Retina (tissue), 1 donor: ENCODE measurements at regions not wholly inside any gene's neighbourhood (a gene's known extent, or its start where the extent isn't known, plus 50 kb on each side); places are given as distances from the start of the nearest gene placed in this dataset.

Source experiments
- DNase-seq: peaks from one replicate; pipeline ENCODE4 v3.0.0-alpha.2; 2016

DNA sequence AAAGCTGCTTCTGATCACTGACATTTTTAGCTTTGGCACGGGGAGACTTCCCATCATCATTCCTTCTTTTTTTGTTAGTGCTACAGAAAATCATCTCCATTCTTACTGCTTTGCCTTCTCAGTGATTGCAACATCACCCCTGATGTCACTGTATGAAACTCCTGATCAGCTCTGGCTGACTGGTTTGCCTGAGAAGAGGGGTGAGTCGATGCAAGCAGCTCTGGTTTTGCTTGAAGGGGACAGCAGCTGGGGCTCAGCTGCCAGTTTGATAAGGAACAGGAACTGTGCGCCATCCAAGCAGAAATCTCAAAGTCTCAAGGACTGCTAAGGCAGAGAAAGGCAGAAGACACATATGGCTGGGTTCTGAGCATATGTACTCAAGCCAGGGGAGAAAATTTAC lies 808.5 kb upstream of the CELF2 start:
- DNase-seq = peak; percentile 66

GRCh38 chr10:10211409-10211808 lies 806.3 kb upstream of the CELF2 start:
- no peak for DNase-seq

DNA sequence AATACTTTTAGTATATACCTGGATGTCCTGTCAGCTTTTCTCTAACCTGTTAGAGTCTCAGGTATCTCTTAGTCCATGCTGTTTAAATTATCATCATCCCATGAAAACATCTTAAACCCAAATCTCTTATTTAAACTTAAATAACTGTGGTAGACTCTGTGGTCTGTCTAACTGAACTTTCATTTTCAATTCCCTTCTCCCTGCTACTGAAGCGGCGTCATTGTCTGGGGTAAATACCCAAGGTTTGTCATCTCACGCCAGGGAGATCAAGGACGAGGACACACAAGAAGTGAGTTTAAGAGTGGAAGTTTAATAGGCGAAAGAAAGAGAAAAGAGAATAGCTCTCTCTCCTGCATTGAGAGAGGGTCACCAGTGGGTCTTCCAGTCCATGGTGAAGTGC lies 804.4 kb upstream of the CELF2 start:
- DNase-seq = no peak

- no peak for DNase-seq
These were observed 795.3 kb upstream of the CELF2 start for GRCh38 chr10:10222304-10222841.

- no peak for DNase-seq
These were observed 794.5 kb upstream of the CELF2 start for GRCh38 chr10:10223131-10223530.

DNA sequence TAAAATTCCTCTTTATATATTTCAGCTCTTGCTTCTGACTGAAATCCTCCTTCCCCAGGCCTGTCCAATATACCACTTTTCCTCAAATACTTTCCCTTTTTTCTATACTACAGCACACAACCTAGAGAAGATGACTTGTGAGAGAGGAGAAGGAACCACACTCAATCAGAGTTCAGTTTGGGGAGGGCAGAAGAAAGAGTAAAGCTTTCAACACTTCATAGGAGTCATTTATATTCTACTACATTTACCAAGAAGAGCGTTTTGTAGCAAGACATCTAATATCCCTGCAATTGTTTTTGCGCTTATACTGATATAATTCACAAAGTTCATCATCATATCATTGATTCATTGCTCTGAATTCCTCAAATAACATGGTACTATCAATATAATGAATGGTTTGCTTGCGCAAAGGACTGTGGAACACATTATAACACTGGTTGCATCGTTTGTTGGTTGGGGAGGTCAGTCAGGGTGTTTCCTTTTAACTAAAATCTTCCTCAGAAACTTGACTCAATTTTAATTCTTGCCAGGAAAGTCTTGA lies 792.5 kb upstream of the CELF2 start:
- DNase-seq = no peak

DNA sequence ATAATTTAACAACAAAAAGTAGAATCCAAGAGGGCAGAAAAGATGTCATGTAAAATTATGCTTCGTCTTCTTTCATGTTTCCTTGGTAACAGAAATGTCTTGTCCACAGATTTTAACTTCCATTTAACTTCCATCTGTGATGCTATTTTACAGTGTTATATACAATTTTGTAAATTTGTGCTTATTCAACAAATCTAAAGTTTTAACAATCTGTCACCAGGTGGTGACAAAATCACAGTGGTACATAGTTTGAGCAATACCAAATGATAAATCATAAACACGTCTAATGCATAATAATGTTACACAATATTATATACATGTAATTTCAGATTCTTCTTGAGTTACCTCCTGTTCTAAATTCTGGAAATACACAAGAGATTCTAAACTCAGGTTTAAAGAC lies 784.4 kb upstream of the CELF2 start:
- no peak for DNase-seq

- no peak for DNase-seq
These were observed 782.7 kb upstream of the CELF2 start for GRCh38 chr10:10235003-10235402.

GRCh38 chr10:10247585-10247984 lies 770.1 kb upstream of the CELF2 start:
- DNase-seq = no peak

DNA sequence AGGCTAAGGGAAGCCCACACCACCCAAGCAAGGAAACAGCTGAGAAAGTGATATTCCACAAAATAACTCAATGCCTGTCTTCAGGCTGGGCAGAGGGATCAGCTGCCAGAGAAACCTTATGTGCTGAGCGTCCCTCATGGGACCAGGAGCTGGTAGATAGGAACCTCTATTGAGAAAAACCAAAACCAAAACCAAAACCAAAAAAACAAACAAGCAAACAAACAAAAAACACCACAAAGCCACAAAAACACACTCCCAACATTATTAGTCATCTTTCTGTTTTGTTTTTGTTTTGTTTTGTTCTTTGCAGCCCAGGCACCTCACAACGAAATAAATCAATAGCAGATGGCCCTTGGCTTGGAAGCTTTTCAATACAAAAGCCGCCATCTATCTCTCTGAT lies 760.8 kb upstream of the CELF2 start:
- DNase-seq = no peak

GRCh38 chr10:10259013-10259412 lies 758.7 kb upstream of the CELF2 start:
- no peak for DNase-seq

GRCh38 chr10:10270126-10271050 lies 747.3 kb upstream of the CELF2 start:
- no peak for DNase-seq

DNA sequence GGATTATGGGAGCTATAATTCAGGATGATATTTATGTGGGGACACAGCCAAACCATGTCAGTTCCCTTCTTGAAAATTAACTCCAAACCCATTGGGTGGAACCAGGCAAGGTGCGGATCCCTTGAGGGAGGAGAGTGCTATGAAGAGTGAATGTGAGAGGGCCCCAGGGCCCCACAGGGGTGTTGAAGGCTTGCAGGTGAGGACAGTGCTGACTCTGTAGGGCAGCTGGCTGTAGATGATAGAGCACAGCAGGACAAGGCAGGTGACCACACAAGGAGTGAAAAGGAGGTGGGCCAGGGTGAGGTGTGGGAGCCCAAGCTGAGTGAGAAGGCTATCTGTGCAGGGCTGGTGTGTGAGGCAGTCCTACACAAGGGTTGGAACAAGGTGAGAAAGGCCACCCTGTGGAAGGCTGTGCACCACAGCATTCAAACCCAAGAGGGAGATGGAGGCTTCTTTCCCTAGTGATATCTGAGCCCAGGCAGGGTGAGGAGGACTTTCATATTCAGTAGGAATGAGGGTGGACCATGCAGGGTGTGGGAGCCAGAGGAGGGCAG lies 746.0 kb upstream of the CELF2 start:
- DNase-seq = no peak

- DNase-seq = no peak
These were observed 744.0 kb upstream of the CELF2 start for GRCh38 chr10:10273661-10274060.

GRCh38 chr10:10279906-10280305 lies 737.8 kb upstream of the CELF2 start:
- no peak for DNase-seq

DNA sequence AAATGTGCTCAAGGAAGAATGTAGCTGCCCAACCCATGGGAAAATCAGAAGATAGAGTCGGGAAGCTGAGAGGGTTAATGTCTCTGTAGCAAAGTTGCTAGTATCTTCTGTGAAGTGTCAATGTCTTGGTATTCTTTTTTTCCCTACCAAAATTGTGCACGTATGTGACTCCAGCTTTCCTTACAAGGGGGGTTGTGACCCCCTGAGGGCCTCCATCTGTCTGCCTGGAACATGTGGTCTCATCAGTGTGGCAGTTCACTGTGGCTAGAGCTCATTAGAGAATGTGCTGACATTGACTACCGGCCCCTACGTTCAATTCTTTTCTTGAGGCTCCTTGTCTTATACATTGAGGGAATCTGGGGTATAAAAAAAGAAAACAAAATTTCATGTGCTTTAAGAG lies 725.2 kb upstream of the CELF2 start:
- peak; percentile 64 for DNase-seq

DNA sequence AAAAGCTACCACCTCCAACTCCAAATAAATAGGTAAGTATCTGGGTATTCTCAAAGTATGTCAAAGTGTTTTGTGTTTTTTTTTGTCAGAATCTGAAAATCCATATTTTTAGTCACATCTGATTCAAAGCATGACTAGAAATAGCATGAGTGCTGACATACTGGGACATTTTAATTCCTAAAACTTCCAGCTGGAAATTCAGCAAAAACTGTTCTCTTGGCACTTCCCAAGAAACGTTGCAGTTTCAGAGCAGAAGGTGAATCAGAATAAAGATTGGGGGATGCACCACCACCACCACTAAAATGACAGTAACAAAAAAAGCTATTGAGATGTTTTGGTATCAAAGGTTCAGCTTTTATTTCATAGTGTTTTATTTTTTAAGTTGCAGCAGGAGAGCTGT lies 724.6 kb upstream of the CELF2 start:
- DNase-seq = peak; percentile 5

GRCh38 chr10:10293481-10293951 lies 724.2 kb upstream of the CELF2 start:
- peak; percentile 52 for DNase-seq

DNA sequence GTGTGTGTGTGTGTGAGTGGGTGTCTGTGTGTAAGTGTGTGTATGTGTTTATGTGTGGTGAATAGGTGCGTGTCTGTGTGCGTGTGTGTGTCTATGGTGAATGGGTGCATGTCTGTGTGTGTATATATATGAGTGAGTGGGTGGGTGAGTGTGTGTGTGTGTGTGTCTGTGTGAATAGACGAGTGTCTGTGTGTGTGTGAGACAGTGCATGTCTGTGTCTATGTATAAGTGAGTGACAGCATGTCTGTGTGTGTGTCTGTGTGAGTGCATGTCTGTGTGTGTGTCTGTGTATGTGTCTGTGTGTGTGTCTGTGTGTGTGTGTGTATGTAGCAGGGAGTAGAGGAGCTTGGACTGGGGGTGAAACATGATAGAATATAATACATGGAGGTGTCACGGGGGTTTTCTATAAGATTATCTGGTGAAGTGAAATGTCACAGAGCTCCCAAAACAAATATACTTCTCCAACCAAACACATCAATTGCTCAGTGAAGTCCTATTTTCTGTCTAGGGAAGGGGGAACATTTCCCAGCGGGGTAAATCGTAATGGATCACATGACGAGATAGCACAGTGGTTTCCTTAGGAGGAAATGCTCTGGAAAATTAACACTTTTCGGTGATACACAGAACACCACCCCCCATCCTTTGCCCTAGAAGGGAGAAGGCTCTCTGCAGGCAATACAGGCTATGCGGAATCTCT lies 723.3 kb upstream of the CELF2 start:
- no peak for DNase-seq

GRCh38 chr10:10294881-10295529 lies 722.7 kb upstream of the CELF2 start:
- peak; percentile 88 for DNase-seq

DNA sequence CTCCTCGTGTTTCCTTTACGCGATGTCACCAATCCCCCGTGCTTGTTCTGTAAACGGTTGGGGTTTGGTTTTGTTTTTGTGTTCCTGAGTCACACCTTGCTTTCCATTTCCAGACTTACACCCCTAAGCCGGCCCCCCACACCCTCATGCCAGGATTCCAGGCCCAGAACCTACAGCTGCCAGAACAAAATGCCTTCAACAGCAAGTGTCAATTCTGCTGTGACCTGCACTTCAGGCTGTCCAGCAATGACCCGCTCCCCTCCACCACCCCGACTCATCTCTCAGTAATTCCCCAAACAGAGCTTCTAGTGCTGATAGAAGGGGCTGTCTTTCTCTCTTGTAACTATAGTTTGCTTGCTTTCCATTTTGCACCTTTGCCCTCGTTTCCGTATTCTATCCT lies 722.1 kb upstream of the CELF2 start:
- no peak for DNase-seq

- DNase-seq = no peak
These were observed 715.0 kb upstream of the CELF2 start for GRCh38 chr10:10302689-10303088.

DNA sequence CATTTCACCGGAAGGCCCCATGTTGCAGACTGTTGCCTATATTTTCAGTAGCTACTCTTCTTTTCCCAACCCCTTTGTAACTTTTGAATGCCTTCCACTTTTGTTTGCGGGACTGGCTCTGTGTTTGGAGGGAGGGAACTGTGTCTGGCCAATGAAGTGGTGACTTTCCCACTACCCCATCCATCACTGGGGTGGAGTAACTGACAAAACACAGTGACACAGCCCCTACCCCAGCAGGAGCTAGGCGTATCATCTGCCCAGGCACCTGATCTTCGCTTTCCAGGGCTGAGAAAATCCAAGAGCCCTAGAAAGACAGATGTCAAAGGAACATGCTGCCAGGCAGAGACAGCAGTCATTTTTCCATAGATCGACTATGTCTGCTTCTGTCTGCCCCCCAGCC lies 710.6 kb upstream of the CELF2 start:
- no peak for DNase-seq
